ENCODE measurements at regions not wholly inside any gene's neighbourhood (a gene's known extent, or its start where the extent isn't known, plus 50 kb on each side); places are given as distances from the start of the nearest gene placed in this dataset.

- no peaks in the 10 kb centered on the region for H3K36me3 ChIP-seq (replicated peaks in 1 of 2; ENCODE audit: control insufficient read depth in 1 of 2, insufficient read depth in 2 of 2, low read length in 2 of 2)
- H3K27ac Mint-ChIP-seq: no peak overlapping the region
- H3K4me3 Mint-ChIP-seq: no peak overlapping the region
- no peak overlapping the region for H3K4me3 ChIP-seq (replicated peaks in 1 of 3; ENCODE audit: low read depth in 2 of 3, low read length in 3 of 3)
- no peaks in the 10 kb centered on the region for H3K4me1 ChIP-seq (ENCODE audit: control insufficient read depth in 1 of 2, insufficient read depth in 2 of 2, low read length in 2 of 2)
- H3K27ac ChIP-seq (ENCODE audit: low read depth in 1 of 2, low read length in 2 of 2): no peak overlapping the region
- TF ChIP-seq CTCF (IDR thresholded peaks at IDR 0.05): no peak
- no peaks in the 10 kb centered on the region for H3K36me3 Mint-ChIP-seq
- peaks cover 0 to 6% (median 0%) of the 10 kb centered on the region in 7 donors for H3K9me3 Mint-ChIP-seq
- no peaks in the 10 kb centered on the region for H3K9me3 ChIP-seq (replicated peaks in 1 of 2; ENCODE audit: control insufficient read depth in 1 of 2, insufficient read depth in 1 of 2, low read length in 2 of 2)
- H3K27me3 Mint-ChIP-seq (ENCODE audit: low read depth in 3 of 3): peaks cover 0 to 2% (median 0%) of the 10 kb centered on the region in 3 donors
- H4K20me1 ChIP-seq (ENCODE audit: insufficient read depth, low read length): no peaks in the 10 kb centered on the region
- no peaks in the 10 kb centered on the region for H3K79me2 ChIP-seq (ENCODE audit: insufficient read depth, low read length)
- no peak overlapping the region for H2AFZ ChIP-seq (ENCODE audit: insufficient read depth, low read depth, low read length, poor library complexity, severe bottlenecking)
- H3K4me1 Mint-ChIP-seq: no peaks in the 10 kb centered on the region
- H3K9ac ChIP-seq (ENCODE audit: insufficient read depth, low read length, poor library complexity, severe bottlenecking): no peak overlapping the region
- whole genome bisulfite sequencing (ENCODE audit: insufficient coverage): 98% methylated on average over 4 of the region's 7 CpGs
- H3K4me2 ChIP-seq (replicated peaks; ENCODE audit: extremely low read depth, low read length, poor library complexity, severe bottlenecking): no peak overlapping the region
- intact Hi-C loops (cut with micrococcal nuclease): no loop called here
- no peaks in the 10 kb centered on the region for H3K27me3 ChIP-seq (ENCODE audit: control insufficient read depth in 2 of 2, insufficient read depth in 2 of 2, low read length in 2 of 2)
- no peak for DNase-seq
These were observed 716.4 kb downstream of the RNF144A start for GRCh38 chr2:7633566-7634153.

GRCh38 chr2:7634409-7634808 lies 717.2 kb downstream of the RNF144A start:
- Histone ChIP-seq H3K4me1 (ENCODE audit: control insufficient read depth in 1 of 2, insufficient read depth in 2 of 2, low read length in 2 of 2) (no peaks in the 10 kb centered on the region), H3K4me3 (replicated peaks in 1 of 3; ENCODE audit: low read depth in 2 of 3, low read length in 3 of 3) (no peak overlapping the region), H3K9ac (ENCODE audit: insufficient read depth, low read length, poor library complexity, severe bottlenecking) (no peak overlapping the region), H2AFZ (ENCODE audit: insufficient read depth, low read depth, low read length, poor library complexity, severe bottlenecking) (no peak overlapping the region), H3K9me3 (replicated peaks in 1 of 2; ENCODE audit: control insufficient read depth in 1 of 2, insufficient read depth in 1 of 2, low read length in 2 of 2) (no peaks in the 10 kb centered on the region), H3K36me3 (replicated peaks in 1 of 2; ENCODE audit: control insufficient read depth in 1 of 2, insufficient read depth in 2 of 2, low read length in 2 of 2) (no peaks in the 10 kb centered on the region), H3K27ac (ENCODE audit: low read depth in 1 of 2, low read length in 2 of 2) (no peak overlapping the region), H3K4me2 (replicated peaks; ENCODE audit: extremely low read depth, low read length, poor library complexity, severe bottlenecking) (no peak overlapping the region), H3K79me2 (ENCODE audit: insufficient read depth, low read length) (no peaks in the 10 kb centered on the region), H3K27me3 (ENCODE audit: control insufficient read depth in 2 of 2, insufficient read depth in 2 of 2, low read length in 2 of 2) (no peaks in the 10 kb centered on the region), H4K20me1 (ENCODE audit: insufficient read depth, low read length) (no peaks in the 10 kb centered on the region)
- 82% methylated on average over 3 of the region's 7 CpGs for WGBS (ENCODE audit: insufficient coverage)
- no peak for DNase-seq
- peaks cover 0 to 6% (median 0%) of the 10 kb centered on the region in 7 donors for H3K9me3 Mint-ChIP-seq
- intact Hi-C loops (cut with micrococcal nuclease): no loop called here
- no peaks in the 10 kb centered on the region for H3K36me3 Mint-ChIP-seq
- H3K4me1 Mint-ChIP-seq: no peaks in the 10 kb centered on the region
- H3K27me3 Mint-ChIP-seq (ENCODE audit: low read depth in 3 of 3): peaks cover 0 to 2% (median 0%) of the 10 kb centered on the region in 3 donors
- no peak for TF ChIP-seq CTCF (IDR thresholded peaks at IDR 0.05)
- H3K27ac Mint-ChIP-seq: peak overlapping the region in 1 of 7 donors; percentile 27
- H3K4me3 Mint-ChIP-seq: no peak overlapping the region

Data from CD14-positive monocyte (primary cell).